WTC11 (cell line): ENCODE measurements at regions not wholly inside any gene's neighbourhood (a gene's known extent, or its start where the extent isn't known, plus 50 kb on each side); places are given as distances from the start of the nearest gene placed in this dataset.

Source experiments
- ATF3 ChIP-seq: sonication (generic); formaldehyde crosslinking; conservative IDR thresholded peaks from 2 replicates; pipeline ENCODE4 v1.8.1; 2022; ENCODE audit warnings: mild to moderate bottlenecking, missing genetic modification reagents
- ATF6 ChIP-seq: sonication (generic); formaldehyde crosslinking; IDR thresholded peaks from 2 replicates; pipeline ENCODE4 v1.8.1; 2023; ENCODE audit warnings: mild to moderate bottlenecking, missing genetic modification reagents
- CTCF ChIP-seq: fragments of 200-600 bp; IDR thresholded peaks from 2 replicates; pipeline ENCODE4 v1.8.0; 2022; ENCODE audit warnings: antibody characterized with exemption
- FOXK1 ChIP-seq: sonication (generic); formaldehyde crosslinking; IDR thresholded peaks from 2 replicates; pipeline ENCODE4 v1.8.0; 2022; ENCODE audit warnings: mild to moderate bottlenecking, moderate library complexity, missing genetic modification reagents
- MAX ChIP-seq: sonication (generic); formaldehyde crosslinking; IDR thresholded peaks from 2 replicates; pipeline ENCODE4 v1.8.0; 2022; ENCODE audit warnings: mild to moderate bottlenecking, missing genetic modification reagents
- RORB ChIP-seq: fragments of 250-450 bp; sonication (Bioruptor Pico); IDR thresholded peaks from 2 replicates; pipeline ENCODE4 v1.9.0; 2021; ENCODE audit warnings: mild to moderate bottlenecking
- TEAD4 ChIP-seq: sonication (generic); formaldehyde crosslinking; IDR thresholded peaks from 2 replicates; pipeline ENCODE4 v1.8.0; 2022; ENCODE audit warnings: mild to moderate bottlenecking, missing genetic modification reagents
- TP53 ChIP-seq: sonication (generic); formaldehyde crosslinking; IDR thresholded peaks from 2 replicates; pipeline ENCODE4 v1.8.1; 2023; ENCODE audit warnings: mild to moderate bottlenecking, missing genetic modification reagents
- ZNF317 ChIP-seq: sonication (generic); formaldehyde crosslinking; IDR thresholded peaks from 2 replicates; pipeline ENCODE4 v1.8.1; 2023; ENCODE audit warnings: low read depth, mild to moderate bottlenecking, moderate library complexity, missing genetic modification reagents, borderline replicate concordance
- TF ChIP-seq, protein P1 (sequence below): sonication (generic); formaldehyde crosslinking; IDR thresholded peaks from 2 replicates; pipeline ENCODE4 v1.8.1; 2022; ENCODE audit warnings: mild to moderate bottlenecking, missing genetic modification reagents, moderate library complexity, borderline replicate concordance

GRCh38 chr3:116946376-116946775, 236.8 kb downstream of the TUSC7 start:
- TF ChIP-seq RORB (CRISPR knock-in tag): no peak
- TF ChIP-seq ATF6 (CRISPR knock-in tag): no peak
- TF ChIP-seq TP53 (CRISPR knock-in tag): no peak
- no peak for TF ChIP-seq CTCF
- no peak for TF ChIP-seq MAX (CRISPR knock-in tag)
- TF ChIP-seq, protein P1, sequence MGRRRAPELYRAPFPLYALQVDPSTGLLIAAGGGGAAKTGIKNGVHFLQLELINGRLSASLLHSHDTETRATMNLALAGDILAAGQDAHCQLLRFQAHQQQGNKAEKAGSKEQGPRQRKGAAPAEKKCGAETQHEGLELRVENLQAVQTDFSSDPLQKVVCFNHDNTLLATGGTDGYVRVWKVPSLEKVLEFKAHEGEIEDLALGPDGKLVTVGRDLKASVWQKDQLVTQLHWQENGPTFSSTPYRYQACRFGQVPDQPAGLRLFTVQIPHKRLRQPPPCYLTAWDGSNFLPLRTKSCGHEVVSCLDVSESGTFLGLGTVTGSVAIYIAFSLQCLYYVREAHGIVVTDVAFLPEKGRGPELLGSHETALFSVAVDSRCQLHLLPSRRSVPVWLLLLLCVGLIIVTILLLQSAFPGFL (CRISPR knock-in tag): no peak
- no peak for TF ChIP-seq ATF3 (CRISPR knock-in tag)
- no peak for TF ChIP-seq TEAD4 (CRISPR knock-in tag)
- TF ChIP-seq FOXK1 (CRISPR knock-in tag): no peak
- no peak for TF ChIP-seq ZNF317
